ENCODE measurements at regions not wholly inside any gene's neighbourhood (a gene's known extent, or its start where the extent isn't known, plus 50 kb on each side); places are given as distances from the start of the nearest gene placed in this dataset.
A peak's percentile ranks its signal among the peaks of the same experiment; 100 is the strongest.

DNA sequence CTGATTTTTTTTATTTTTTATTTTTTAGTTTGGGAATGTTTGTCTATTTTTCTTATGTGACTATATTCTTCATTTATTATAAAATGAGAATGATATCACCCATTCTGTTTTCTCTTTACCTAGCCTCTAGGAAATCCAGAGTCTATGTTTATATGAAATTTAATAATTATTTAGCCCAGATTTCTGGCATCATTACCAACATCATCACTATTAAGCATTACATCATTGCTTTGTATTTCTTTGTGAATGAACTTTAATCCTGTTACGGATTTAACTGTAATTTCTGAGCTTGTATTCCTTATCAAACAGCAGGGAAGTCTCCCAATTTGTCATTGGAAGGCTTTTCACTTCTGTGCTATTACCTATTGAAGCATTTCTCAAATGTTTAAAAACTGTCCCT, 72.7 kb upstream of the NOX3 start:
- Histone ChIP-seq H3K27me3 (no peaks in the 10 kb centered on the region), H3K4me3 (no peak overlapping the region), H3K36me3 (no peaks in the 10 kb centered on the region), H3K4me1 (peaks cover 0 to 22% (median 13%) of the 10 kb centered on the region in 4 donors), H3K27ac (peak overlapping the region in 2 of 5 donors; percentile 17 to 48), H3K9me3 (peaks cover 0 to 3% (median 0%) of the 10 kb centered on the region in 4 donors)
- TF ChIP-seq, protein P1, sequence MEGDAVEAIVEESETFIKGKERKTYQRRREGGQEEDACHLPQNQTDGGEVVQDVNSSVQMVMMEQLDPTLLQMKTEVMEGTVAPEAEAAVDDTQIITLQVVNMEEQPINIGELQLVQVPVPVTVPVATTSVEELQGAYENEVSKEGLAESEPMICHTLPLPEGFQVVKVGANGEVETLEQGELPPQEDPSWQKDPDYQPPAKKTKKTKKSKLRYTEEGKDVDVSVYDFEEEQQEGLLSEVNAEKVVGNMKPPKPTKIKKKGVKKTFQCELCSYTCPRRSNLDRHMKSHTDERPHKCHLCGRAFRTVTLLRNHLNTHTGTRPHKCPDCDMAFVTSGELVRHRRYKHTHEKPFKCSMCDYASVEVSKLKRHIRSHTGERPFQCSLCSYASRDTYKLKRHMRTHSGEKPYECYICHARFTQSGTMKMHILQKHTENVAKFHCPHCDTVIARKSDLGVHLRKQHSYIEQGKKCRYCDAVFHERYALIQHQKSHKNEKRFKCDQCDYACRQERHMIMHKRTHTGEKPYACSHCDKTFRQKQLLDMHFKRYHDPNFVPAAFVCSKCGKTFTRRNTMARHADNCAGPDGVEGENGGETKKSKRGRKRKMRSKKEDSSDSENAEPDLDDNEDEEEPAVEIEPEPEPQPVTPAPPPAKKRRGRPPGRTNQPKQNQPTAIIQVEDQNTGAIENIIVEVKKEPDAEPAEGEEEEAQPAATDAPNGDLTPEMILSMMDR (IDR thresholded peaks at IDR 0.05), result no peak
- TF ChIP-seq POLR2AphosphoS5 (IDR thresholded peaks at IDR 0.05), result no peak
- TF ChIP-seq POLR2A (IDR thresholded peaks at IDR 0.05), result no peak
- 73 to 79% (median 74%) methylated on average over 1 of the region's 1 CpG for WGBS, 5 donors
- intact Hi-C loops (cut with DNase I; ENCODE audit: low total_unique reads), result no loop called here
- DNase-seq, result no peak

DNA sequence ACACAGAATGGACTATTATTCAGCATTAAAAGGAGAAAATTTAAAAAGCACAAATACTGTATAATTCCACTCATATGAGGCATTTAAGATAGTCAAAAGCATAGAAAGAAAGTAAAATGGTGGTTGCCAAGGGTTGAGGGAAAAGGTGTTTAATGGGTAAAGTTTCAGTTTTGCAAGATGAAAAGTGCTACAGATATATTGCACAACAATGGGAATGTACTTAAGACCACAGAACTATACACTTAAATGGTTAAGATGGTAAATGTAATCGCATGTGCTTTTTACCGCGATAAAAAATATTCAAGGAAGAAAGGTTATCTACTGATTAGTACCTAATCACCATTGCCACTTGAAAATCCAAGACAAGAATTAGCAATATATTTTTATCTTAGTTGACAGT, 71.8 kb upstream of the NOX3 start:
- no peaks in the 10 kb centered on the region for H3K9me3 ChIP-seq
- H3K27me3 ChIP-seq, result no peaks in the 10 kb centered on the region
- peaks cover 0 to 22% (median 13%) of the 10 kb centered on the region in 4 donors for H3K4me1 ChIP-seq
- WGBS, 5 donors, result 31 to 62% (median 51%) methylated on average over 3 of the region's 3 CpGs
- H3K36me3 ChIP-seq, result no peaks in the 10 kb centered on the region
- TF ChIP-seq EP300 (IDR thresholded peaks at IDR 0.05), result no peak
- no peak for TF ChIP-seq POLR2A (IDR thresholded peaks at IDR 0.05)
- no peak for TF ChIP-seq POLR2AphosphoS5 (IDR thresholded peaks at IDR 0.05)
- TF ChIP-seq, protein P1 (IDR thresholded peaks at IDR 0.05), result no peak
- no peak overlapping the region for H3K4me3 ChIP-seq
- intact Hi-C loops (cut with DNase I; ENCODE audit: low total_unique reads), result no loop called here
- H3K27ac ChIP-seq, result no peak overlapping the region
- DNase-seq, result no peak

DNA sequence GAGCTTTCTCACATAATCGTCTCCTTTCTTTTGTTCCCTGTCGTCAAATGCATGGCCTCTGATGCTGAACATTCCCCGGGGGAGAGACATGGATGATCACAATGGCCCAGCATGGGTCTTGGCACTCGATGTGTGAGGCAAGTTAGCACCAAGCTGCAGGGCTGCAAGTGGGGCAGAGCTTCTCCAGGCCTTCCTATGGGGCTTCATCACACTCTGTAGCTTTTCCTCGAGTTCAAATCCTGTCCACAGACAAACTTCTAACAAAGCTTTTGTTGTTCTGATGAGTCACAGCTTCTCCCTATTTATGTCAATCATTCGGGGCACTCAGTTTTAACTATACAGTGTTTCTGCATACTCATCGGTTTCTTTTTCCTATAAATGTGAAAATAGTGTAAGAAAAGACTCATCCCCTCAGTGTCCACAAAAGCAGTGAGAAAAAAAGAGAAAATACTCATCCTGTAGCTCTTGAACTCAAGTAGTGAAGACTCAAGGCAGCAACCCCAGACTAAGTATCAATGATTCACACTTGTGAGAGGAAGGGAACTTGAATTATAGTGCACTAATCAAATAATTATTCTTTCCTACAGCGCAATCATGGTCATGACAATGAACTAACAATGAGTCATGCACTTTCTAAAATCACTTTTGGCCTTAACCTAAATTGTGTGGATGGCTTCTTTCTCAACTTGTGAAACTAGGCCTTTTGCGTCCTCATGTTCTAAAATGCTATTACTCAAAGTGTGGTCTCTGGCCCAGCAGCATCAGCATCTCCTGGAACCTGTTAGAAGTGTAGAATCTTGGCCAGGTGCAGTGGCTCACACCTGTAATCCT, 68.4 kb upstream of the NOX3 start:
- Histone ChIP-seq H3K27ac (no peak overlapping the region), H3K4me1 (peaks cover 0 to 8% (median 6%) of the 10 kb centered on the region in 4 donors), H3K36me3 (no peaks in the 10 kb centered on the region), H3K9me3 (no peaks in the 10 kb centered on the region), H3K4me3 (no peak overlapping the region), H3K27me3 (no peaks in the 10 kb centered on the region)
- 63 to 70% (median 66%) methylated on average over 9 of the region's 9 CpGs for WGBS, 5 donors
- intact Hi-C loops (cut with DNase I; ENCODE audit: low total_unique reads), result no loop called here
- no peak for DNase-seq
- TF ChIP-seq POLR2AphosphoS5 (IDR thresholded peaks at IDR 0.05), result no peak
- TF ChIP-seq POLR2A (IDR thresholded peaks at IDR 0.05), result no peak
- TF ChIP-seq EP300 (IDR thresholded peaks at IDR 0.05), result no peak
- TF ChIP-seq, protein P1 (IDR thresholded peaks at IDR 0.05), result no peak

DNA sequence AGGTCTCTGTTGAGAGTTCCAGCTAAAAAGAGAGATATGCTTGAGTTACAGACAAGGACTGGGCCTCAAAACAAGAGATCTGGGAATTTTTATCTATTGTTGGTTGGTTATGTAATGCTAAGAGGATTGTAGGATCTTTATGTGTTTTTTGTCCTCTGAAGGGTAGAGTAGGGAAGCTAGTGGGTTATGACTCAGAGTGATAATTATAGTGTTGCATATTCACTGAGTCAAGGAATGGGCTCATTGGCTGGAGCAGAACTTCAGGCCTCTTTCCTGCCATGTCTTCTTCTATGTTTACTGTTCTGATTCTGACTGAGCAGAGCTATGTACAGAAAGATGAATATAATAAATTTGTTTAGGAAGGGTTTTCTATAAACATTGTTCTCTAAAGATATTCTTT, 66.1 kb upstream of the NOX3 start:
- Histone ChIP-seq H3K9me3 (no peaks in the 10 kb centered on the region), H3K4me3 (no peak overlapping the region), H3K27ac (no peak overlapping the region), H3K36me3 (no peaks in the 10 kb centered on the region), H3K4me1 (no peaks in the 10 kb centered on the region), H3K27me3 (no peaks in the 10 kb centered on the region)
- intact Hi-C loops (cut with DNase I; ENCODE audit: low total_unique reads), result no loop called here
- DNase-seq, result no peak
- TF ChIP-seq, protein P1 (IDR thresholded peaks at IDR 0.05), result no peak
- TF ChIP-seq POLR2A (IDR thresholded peaks at IDR 0.05) (no peak), POLR2AphosphoS5 (IDR thresholded peaks at IDR 0.05) (no peak), EP300 (IDR thresholded peaks at IDR 0.05) (no peak)

All from stomach (tissue), 8 donors.